ENCODE measurements at regions not wholly inside any gene's neighbourhood (a gene's known extent, or its start where the extent isn't known, plus 50 kb on each side); places are given as distances from the start of the nearest gene placed in this dataset.

GRCh38 chr2:121124330-121124729, 160.7 kb downstream of the TFCP2L1 start:
- Mint-ChIP-seq H3K27me3 (ENCODE audit: low read depth, poor library complexity) (peaks cover 47% of the 10 kb centered on the region), H3K4me3 (no peak overlapping the region), H3K36me3 (ENCODE audit: low read depth) (no peaks in the 10 kb centered on the region), H3K4me1 (no peaks in the 10 kb centered on the region), H3K27ac (no peak overlapping the region), H3K9me3 (peaks cover 6% of the 10 kb centered on the region)
- DNase-seq: no peak
- no peak for TF ChIP-seq CTCF (IDR thresholded peaks at IDR 0.05)

GRCh38 chr2:121125350-121125749, 159.7 kb downstream of the TFCP2L1 start:
- TF ChIP-seq CTCF (IDR thresholded peaks at IDR 0.05): no peak
- no peak overlapping the region for H3K27ac Mint-ChIP-seq
- no peak for DNase-seq
- no peaks in the 10 kb centered on the region for H3K4me1 Mint-ChIP-seq
- no peak overlapping the region for H3K4me3 Mint-ChIP-seq
- peaks cover 38% of the 10 kb centered on the region for H3K27me3 Mint-ChIP-seq (ENCODE audit: low read depth, poor library complexity)
- no peaks in the 10 kb centered on the region for H3K36me3 Mint-ChIP-seq (ENCODE audit: low read depth)
- no peaks in the 10 kb centered on the region for H3K9me3 Mint-ChIP-seq

DNA sequence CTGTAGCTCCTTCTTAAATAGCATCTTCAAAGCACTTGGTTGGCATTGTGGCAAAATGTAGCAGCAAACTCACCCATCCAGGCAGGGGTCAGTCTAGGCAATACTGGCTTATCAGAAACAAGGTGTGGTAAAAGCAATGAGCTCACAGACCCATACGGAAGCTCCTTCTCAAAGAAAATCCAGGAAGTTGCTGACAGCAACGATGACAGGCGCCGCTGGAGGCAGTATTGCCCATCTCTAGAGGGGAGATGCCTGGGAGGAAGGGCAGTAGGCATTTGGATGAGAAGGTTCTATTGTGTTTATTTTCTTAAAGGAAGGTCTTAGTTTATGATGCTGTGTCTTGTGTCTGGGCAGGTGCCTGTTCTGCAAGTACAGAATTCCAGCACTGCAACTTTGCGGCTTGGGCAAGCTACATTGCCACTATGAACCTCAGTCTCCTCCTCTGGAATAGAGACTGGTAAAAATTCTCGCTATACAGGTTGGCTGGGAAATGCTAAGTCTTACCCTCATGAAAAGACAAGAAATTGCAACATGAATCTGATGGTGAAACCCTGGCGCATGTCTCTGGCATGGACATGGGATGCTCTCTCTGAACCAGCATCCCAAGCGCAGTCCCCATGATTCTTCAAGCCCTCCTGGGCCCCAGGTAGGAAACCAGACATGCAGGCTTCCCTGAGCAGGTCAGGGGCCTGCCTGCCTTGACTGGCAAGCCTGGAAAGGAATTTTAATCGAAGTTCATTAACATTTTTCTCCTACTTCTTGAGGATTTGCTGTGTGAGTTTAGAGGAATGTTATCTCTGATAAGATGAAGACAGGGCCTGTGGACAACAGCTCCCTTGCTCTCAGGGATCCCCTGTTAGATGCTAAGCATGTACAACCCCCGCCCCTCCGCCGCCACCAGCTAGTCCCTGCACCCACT, 156.0 kb downstream of the TFCP2L1 start:
- Mint-ChIP-seq H3K4me3 (no peak overlapping the region), H3K36me3 (ENCODE audit: low read depth) (no peaks in the 10 kb centered on the region), H3K9me3 (no peaks in the 10 kb centered on the region), H3K27me3 (ENCODE audit: low read depth, poor library complexity) (peaks cover 32% of the 10 kb centered on the region), H3K4me1 (peaks cover 8% of the 10 kb centered on the region), H3K27ac (no peak overlapping the region)
- peak; percentile 61 for DNase-seq
- peak; percentile 67 for TF ChIP-seq CTCF (IDR thresholded peaks at IDR 0.05)

DNA sequence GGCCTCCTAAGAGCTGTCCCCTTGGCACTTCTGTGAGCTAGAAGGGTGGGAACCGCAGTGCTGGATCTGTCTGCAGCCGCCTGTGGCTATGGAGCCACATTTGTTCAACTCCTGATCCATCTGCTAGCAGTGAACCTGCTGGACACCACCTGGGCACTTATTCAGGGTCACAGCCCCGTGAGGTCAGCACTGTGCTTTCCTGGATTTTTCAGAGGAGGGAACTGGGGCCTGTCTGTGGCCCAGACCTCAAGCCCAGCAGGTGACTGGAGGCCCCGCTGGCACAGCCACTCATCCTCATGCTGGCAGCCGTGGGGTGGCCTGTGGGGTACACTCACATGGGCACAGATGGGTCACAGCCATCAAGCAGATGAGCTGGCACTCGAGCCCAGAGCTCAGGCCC, 155.3 kb downstream of the TFCP2L1 start:
- TF ChIP-seq CTCF (IDR thresholded peaks at IDR 0.05): no peak
- no peaks in the 10 kb centered on the region for H3K9me3 Mint-ChIP-seq

DNA sequence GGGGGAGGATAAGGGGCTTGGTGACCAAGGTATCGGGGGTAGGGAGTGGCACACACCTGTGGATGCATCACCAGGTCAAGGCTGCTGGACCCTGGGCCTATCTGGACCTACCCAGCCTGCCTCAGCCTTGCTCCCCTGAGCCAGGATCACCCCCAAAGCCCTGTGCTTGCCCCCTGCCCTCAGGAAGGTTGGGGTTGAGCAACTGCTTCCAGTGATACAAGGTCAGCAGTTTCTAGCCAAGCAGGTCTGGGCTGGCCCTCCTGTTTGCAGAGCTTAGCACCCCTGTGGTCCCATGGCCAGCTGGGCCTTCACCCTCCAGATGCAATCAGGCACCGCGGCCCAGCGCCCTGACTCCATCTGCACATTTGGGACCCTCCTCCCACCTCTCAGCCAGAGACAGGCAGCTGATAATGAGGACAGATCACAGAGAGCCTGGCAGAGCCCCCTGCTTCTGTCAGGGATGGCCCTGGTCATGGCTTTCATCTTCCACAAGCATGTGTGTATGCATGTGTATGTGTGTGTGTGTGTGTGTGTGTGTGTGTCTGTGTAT, 154.6 kb downstream of the TFCP2L1 start:
- H3K4me1 Mint-ChIP-seq: peaks cover 8% of the 10 kb centered on the region
- H3K4me3 Mint-ChIP-seq: no peak overlapping the region
- peaks cover 35% of the 10 kb centered on the region for H3K27me3 Mint-ChIP-seq (ENCODE audit: low read depth, poor library complexity)
- H3K9me3 Mint-ChIP-seq: no peaks in the 10 kb centered on the region
- H3K36me3 Mint-ChIP-seq (ENCODE audit: low read depth): no peaks in the 10 kb centered on the region
- TF ChIP-seq CTCF (IDR thresholded peaks at IDR 0.05): no peak
- H3K27ac Mint-ChIP-seq: no peak overlapping the region
- DNase-seq: no peak

More for the DNA sequence above, 155.3 kb downstream of the TFCP2L1 start:
- Mint-ChIP-seq H3K27ac (no peak overlapping the region), H3K4me1 (peaks cover 8% of the 10 kb centered on the region), H3K27me3 (ENCODE audit: low read depth, poor library complexity) (peaks cover 35% of the 10 kb centered on the region), H3K4me3 (no peak overlapping the region), H3K36me3 (ENCODE audit: low read depth) (no peaks in the 10 kb centered on the region)
- no peak for DNase-seq
